Kidney (tissue), 13 donors: ENCODE measurements at regions not wholly inside any gene's neighbourhood (a gene's known extent, or its start where the extent isn't known, plus 50 kb on each side); places are given as distances from the start of the nearest gene placed in this dataset.

Source experiments
- DNase-seq, 5 donors: peaks; one replicate each; pipeline ENCODE4 v3.0.0-alpha.2; 2013 to 2020
- FAIRE-seq: peaks from 2 replicates; lab custom pipeline; 2012; peaks lifted over from hg19 to GRCh38; lab: Jason Lieb, UNC
- H3K27ac ChIP-seq, 2 donors: one replicate each; pipeline ENCODE4 v1.7.0; 2013; ENCODE audit warnings: low read depth in 2 of 2, low read length in 2 of 2, inconsistent platforms in 1 of 2
- H3K27me3 ChIP-seq: one replicate; pipeline ENCODE4 v1.7.1; 2013; ENCODE audit warnings: low read length, inconsistent platforms; ENCODE audit not compliant: control insufficient read depth, insufficient read depth
- H3K36me3 ChIP-seq, 3 donors: one replicate each; pipeline versions ENCODE4 v1.7.0 to v1.7.1; 2013; ENCODE audit warnings: low read length in 3 of 3, control low read depth in 1 of 3, inconsistent platforms in 1 of 3; ENCODE audit not compliant: insufficient read depth in 3 of 3, control insufficient read depth in 2 of 3
- H3K4me1 ChIP-seq, 3 donors: one replicate each; pipeline versions ENCODE4 v1.7.0 to v1.7.1; 2013; ENCODE audit warnings: low read length in 3 of 3, inconsistent platforms in 1 of 3, low read depth in 1 of 3; ENCODE audit not compliant: control insufficient read depth in 2 of 3, insufficient read depth in 2 of 3
- H3K4me3 ChIP-seq, 3 donors: one replicate each; pipeline versions ENCODE4 v1.7.0 to v1.8.1; 2013; ENCODE audit warnings: low read length in 3 of 3, control low read depth in 1 of 3, inconsistent platforms in 1 of 3
- H3K9ac ChIP-seq, 3 donors: one replicate each; pipeline versions ENCODE4 v1.7.0 to v1.7.1; 2013; ENCODE audit warnings: low read length in 3 of 3, control low read depth in 1 of 3, inconsistent platforms in 1 of 3
- H3K9me3 ChIP-seq, 3 donors: one replicate each; pipeline versions ENCODE4 v1.7.0 to v1.7.1; 2013; ENCODE audit warnings: low read length in 3 of 3, control low read depth in 1 of 3, inconsistent platforms in 1 of 3; ENCODE audit not compliant: control insufficient read depth in 2 of 3, insufficient read depth in 1 of 3
- CTCF ChIP-seq: IDR thresholded peaks from 3 replicates; pipeline ENCODE4 v1.5.1; 2012; ENCODE audit warnings: mild to moderate bottlenecking, moderate library complexity, borderline replicate concordance; ENCODE audit not compliant: insufficient read depth; ENCODE audit errors: extremely low read depth
- intact Hi-C: fragments of 100-400 bp; cut with DNase I; formaldehyde crosslinking; loops from one replicate; pipeline ENCODE4 v1.11.1; 2022
- donor health status: control.
- donor health status: control.
- donor health status: control.
- donor health status: control.
- donor health status: control.
- donor health status: DM: yes; HTN: yes; CAD: no.
- donor health status: Normal renal cell carcinoma (clear cell type).

DNA sequence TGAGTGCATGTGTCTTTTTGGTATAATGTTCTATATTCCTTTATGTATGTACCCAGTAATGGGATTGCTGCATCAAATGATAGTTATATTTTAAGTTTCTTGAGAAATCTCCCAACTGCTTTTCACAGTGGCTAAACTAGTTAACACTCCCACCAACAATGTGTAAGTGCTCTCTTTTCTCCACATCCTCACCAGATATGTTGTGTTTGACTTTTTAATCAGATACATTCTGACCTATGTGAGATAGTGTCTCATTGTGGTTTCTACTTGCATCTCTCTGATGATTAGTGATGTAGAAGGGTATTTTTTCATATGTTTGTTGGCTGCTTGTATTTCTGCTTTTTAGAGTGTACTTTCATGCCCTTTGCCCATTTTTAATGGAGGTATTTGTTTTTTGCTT is 62.8 kb upstream of the ALG10B start:
- no peak for TF ChIP-seq CTCF

DNA sequence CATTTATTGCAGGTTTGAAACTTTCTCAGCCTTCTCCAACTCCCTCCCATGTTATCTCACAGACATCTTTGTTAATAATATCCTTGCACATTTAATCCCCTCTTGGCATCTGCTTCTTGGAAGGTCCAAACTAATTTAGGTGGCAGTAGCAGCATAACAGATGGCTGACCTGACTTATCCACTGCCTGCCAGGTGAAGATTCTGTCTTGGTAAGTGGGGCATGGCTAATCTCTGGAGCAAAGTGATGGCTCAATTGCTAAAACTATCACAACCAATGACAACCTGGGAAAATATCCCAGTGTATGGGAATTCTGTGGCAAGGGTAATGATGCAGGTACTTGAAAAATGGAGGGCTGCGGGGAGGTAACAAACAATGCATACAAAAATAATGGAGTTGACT is 58.2 kb upstream of the ALG10B start:
- Histone ChIP-seq H3K9me3 (peaks cover 0 to 9% (median 1%) of the 10 kb centered on the region in 3 donors), H3K4me3 (no peak overlapping the region), H3K27ac (no peak overlapping the region), H3K27me3 (no peaks in the 10 kb centered on the region), H3K36me3 (no peaks in the 10 kb centered on the region), H3K9ac (no peak overlapping the region), H3K4me1 (no peaks in the 10 kb centered on the region)
- no peak for DNase-seq
- intact Hi-C loops = no loop called here
- no peak for TF ChIP-seq CTCF
- no peak for FAIRE-seq

More for the DNA sequence above, 62.8 kb upstream of the ALG10B start:
- no peak overlapping the region for H3K9ac ChIP-seq
- H3K27me3 ChIP-seq = no peaks in the 10 kb centered on the region
- no peak overlapping the region for H3K4me3 ChIP-seq
- no peak for DNase-seq
- intact Hi-C loops = no loop called here
- peaks cover 0 to 8% (median 0%) of the 10 kb centered on the region in 3 donors for H3K4me1 ChIP-seq
- no peak overlapping the region for H3K27ac ChIP-seq
- no peaks in the 10 kb centered on the region for H3K9me3 ChIP-seq
- FAIRE-seq = no peak
- no peaks in the 10 kb centered on the region for H3K36me3 ChIP-seq
